SH-SY5Y (cell line): ENCODE measurements at regions not wholly inside any gene's neighbourhood (a gene's known extent, or its start where the extent isn't known, plus 50 kb on each side); places are given as distances from the start of the nearest gene placed in this dataset.

Experiments
- GATA2 ChIP-seq: IDR thresholded peaks from 2 replicates; pipeline ENCODE4 v1.6.1; 2011; ENCODE audit warnings: mild to moderate bottlenecking, low read depth, low read length
- GATA3 ChIP-seq: IDR thresholded peaks from 2 replicates; pipeline ENCODE4 v1.6.1; 2011; ENCODE audit warnings: low read depth, mild to moderate bottlenecking, low read length, moderate library complexity

- TF ChIP-seq GATA3 (no peak), GATA2 (no peak)
These were observed 126.2 kb downstream of the BASP1 start for GRCh38 chr5:17343675-17344074.
